Naive thymus-derived CD8-positive, alpha-beta T cell (primary cell): ENCODE measurements at regions not wholly inside any gene's neighbourhood (a gene's known extent, or its start where the extent isn't known, plus 50 kb on each side); places are given as distances from the start of the nearest gene placed in this dataset.
A peak's percentile ranks its signal among the peaks of the same experiment; 100 is the strongest.
"Not testable (repeated sequence)": the region's sequence is repeated elsewhere in the genome, so short reads cannot be mapped to it uniquely, and the experiment has no call there.

Experiments
- ATAC-seq, 2 donors: fragments of 150-1000 bp; cut with Tn5 transposase in 1 of 2; sonication (Bioruptor Pico), chemical (Tn5 transposase) in 1 of 2; 1 replicate in 1 of 2; 2 replicates in 1 of 2; pipeline ENCODE4 v1.10.0; 2021; ENCODE audit warnings: mild to moderate bottlenecking in 2 of 2, moderate library complexity in 2 of 2
- POLR2A ChIA-PET: fragments of 350-600 bp; sonication (Branson Sonifier 250); formaldehyde crosslinking; loops from one replicate; lab custom pipeline; 2021; ENCODE audit warnings: antibody characterized with exemption; lab: Charles Lee
- DNase-seq, 10 donors: peaks; one replicate each; pipeline versions ENCODE4 v3.0.0 to v3.0.0-alpha.2; 2020 to 2022
- H3K27ac Mint-ChIP-seq, 10 donors: one replicate each; pipeline ENCODE4 v1.8.0; 2020 to 2022; ENCODE audit warnings: mild to moderate bottlenecking in 10 of 10, mixed read lengths in 10 of 10, moderate library complexity in 4 of 10, inconsistent platforms in 1 of 10
- H3K27me3 Mint-ChIP-seq, 5 donors: one replicate each; pipeline ENCODE4 v1.8.0; 2021 to 2022; ENCODE audit warnings: mixed read lengths in 5 of 5
- H3K36me3 Mint-ChIP-seq, 3 donors: one replicate each; pipeline ENCODE4 v1.8.0; 2020 to 2022; ENCODE audit warnings: mixed read lengths in 3 of 3, mild to moderate bottlenecking in 2 of 3, inconsistent platforms in 1 of 3
- H3K4me1 Mint-ChIP-seq, 4 donors: one replicate each; pipeline ENCODE4 v1.8.0; 2021 to 2022; ENCODE audit warnings: mixed read lengths in 4 of 4
- H3K4me3 Mint-ChIP-seq, 10 donors: one replicate each; pipeline ENCODE4 v1.8.0; 2020 to 2022; ENCODE audit warnings: mild to moderate bottlenecking in 10 of 10, mixed read lengths in 10 of 10, moderate library complexity in 6 of 10, inconsistent platforms in 1 of 10
- H3K9me3 Mint-ChIP-seq, 9 donors: one replicate each; pipeline ENCODE4 v1.8.0; 2020 to 2022; ENCODE audit warnings: mixed read lengths in 9 of 9, mild to moderate bottlenecking in 3 of 9, inconsistent platforms in 1 of 9, moderate library complexity in 1 of 9

DNA sequence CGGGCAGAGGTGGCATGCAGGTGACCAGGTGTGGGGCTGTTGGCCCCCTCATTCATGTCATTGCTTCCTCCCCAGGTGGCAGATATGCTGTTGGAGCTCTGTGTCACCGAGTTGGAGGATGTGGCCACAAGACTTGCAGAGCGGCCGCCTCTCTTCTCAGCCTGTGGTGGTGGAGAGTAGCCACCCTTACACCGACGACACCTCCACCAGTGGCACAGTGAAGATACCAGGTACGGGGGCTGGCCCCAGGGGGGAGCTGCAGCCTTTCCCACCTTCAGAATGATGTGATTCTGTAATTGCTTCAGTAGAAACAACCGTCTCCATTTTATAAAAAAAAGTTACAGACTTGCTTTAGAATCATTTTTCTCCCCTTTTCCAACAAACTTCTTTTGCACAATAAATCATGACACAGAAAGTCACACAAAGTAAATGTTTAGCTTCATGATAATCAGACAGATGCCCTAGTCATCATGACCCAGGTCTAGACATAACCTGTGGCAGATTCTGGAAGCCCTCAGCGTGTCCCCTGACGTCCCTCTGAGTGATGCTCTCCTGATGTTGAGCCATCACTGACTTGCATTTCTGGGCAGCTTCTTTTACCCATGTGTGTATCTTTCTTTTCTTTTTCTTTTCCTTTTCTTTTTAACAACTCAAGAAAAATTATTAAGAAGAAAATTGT, 76.0 kb upstream of the FAN1 start:
- DNase-seq (no peak), ATAC-seq (peak; percentile 36 to 52)
- Mint-ChIP-seq H3K36me3 (peaks cover 0 to 32% (median 8%) of the 10 kb centered on the region in 3 donors), H3K4me3 (peak overlapping the region in 4 of 10 donors; percentile 5 to 50 (median 40)), H3K27ac (peak overlapping the region in 6 of 10 donors; percentile 14 to 81 (median 34)), H3K4me1 (peaks cover 6 to 56% (median 21%) of the 10 kb centered on the region in 4 donors), H3K9me3 (no peaks in the 10 kb centered on the region), H3K27me3 (no peaks in the 10 kb centered on the region)
- POLR2A ChIA-PET: interaction anchor here (0.7 kb wide), 1 partner anchor 387 kb away, joined by 3 read pairs; no protein-coding TSS in a partner anchor

DNA sequence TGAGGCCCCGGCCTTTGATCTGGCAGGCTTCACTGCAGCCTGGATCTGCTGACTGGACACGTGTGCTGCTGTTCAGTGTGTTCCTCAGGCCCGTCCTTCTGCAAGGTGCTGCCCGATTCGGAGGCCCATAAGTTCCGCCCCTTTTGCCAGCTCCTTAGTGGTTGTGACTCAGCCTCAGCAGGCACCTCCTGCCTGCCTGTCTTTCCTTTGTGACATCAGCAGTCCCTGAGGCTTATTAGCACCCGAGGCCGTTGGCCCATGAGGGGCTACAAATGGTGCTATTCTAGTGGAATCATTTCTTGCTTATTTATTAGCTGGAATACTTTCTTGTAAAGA, 75.4 kb upstream of the FAN1 start:
- peak overlapping the region in 1 of 10 donors; percentile 14 for H3K27ac Mint-ChIP-seq
- H3K4me1 Mint-ChIP-seq: peaks cover 9 to 57% (median 24%) of the 10 kb centered on the region in 4 donors

DNA sequence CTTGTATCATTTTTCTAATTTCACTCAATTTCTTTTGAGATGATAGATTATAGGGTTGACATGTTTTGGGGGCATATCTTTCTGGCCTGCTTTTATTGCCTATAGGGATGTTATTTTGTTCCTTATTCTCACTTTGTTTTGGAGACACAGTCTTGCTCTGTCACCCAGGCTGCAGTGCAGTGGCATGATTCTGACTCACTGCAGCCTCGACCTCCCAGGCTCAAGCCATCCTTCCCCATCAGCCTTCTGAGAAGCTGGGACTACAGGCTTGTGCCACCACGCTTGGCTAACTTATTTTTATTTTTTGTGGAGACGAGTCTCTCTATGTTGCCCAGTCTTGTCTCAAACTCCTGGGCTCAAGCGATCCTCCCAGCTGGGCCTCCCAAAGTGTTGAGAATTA, 72.8 kb upstream of the FAN1 start:
- DNase-seq (no peak), ATAC-seq (no peak)
- Mint-ChIP-seq H3K9me3 (no peaks in the 10 kb centered on the region), H3K4me3 (no peak overlapping the region), H3K27ac (peak overlapping the region in 4 of 10 donors; percentile 2 to 74 (median 21)), H3K27me3 (no peaks in the 10 kb centered on the region), H3K36me3 (peaks cover 0 to 41% (median 17%) of the 10 kb centered on the region in 3 donors), H3K4me1 (peaks cover 14 to 50% (median 30%) of the 10 kb centered on the region in 4 donors)
- POLR2A ChIA-PET: no interaction called here

More for the DNA sequence above, 75.4 kb upstream of the FAN1 start:
- Mint-ChIP-seq H3K4me3 (peak overlapping the region in 3 of 10 donors; percentile 5 to 50 (median 39)), H3K36me3 (peaks cover 0 to 32% (median 8%) of the 10 kb centered on the region in 3 donors)
- H3K9me3 Mint-ChIP-seq, POLR2A ChIA-PET, ATAC-seq, H3K27me3 Mint-ChIP-seq, DNase-seq: not testable (repeated sequence)

DNA sequence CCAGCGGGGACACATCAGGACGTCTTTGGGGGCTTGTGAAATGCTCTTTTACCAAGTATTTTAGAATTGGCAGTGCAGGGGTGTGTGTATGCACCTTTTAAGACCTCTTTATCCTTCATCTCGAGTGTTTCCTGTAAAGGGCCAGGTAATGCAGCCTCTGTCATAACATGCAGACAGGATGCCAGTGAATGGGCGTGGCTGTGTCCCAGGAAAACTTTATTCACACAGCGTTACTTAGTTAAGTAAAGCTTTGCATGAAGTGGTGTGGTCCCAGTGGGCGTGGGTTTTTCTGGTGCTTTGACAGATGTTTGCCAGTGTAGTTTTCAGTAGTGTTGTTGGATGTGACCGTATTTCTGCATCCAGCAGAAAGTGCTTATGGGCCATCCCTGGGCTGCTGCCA, 70.3 kb upstream of the FAN1 start:
- peak in 1 of 2 donors; percentile 45 for ATAC-seq
- POLR2A ChIA-PET, H3K9me3 Mint-ChIP-seq, H3K27me3 Mint-ChIP-seq: not testable (repeated sequence)
- Mint-ChIP-seq H3K36me3 (peaks cover 0 to 35% (median 17%) of the 10 kb centered on the region in 3 donors), H3K27ac (peak overlapping the region in 8 of 10 donors; percentile 26 to 91 (median 64)), H3K4me1 (peaks cover 14 to 41% (median 24%) of the 10 kb centered on the region in 4 donors), H3K4me3 (peak overlapping the region in 3 of 10 donors; percentile 13 to 23 (median 22))
- DNase-seq: peak in 1 of 10 donors; percentile 16

DNA sequence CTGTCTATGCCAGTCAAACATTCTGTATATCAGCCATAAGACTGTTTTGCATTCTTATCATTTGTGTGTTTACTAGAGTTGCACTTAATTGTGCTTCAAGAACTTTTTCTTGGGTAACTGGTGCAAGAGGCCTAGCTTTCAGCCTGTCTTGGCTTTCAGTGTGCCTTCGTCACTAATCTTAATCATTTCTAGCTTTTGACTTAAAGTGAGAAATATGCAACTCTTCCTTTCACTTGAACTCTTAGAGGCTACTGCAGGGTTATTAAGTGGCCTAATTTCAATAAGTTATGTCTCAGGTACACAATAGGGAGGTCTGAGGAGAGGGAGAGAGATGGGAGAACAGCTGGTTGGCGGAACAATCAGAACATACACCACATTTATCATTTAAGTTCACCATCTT, 62.1 kb upstream of the FAN1 start:
- POLR2A ChIA-PET, H3K9me3 Mint-ChIP-seq, H3K27me3 Mint-ChIP-seq: not testable (repeated sequence)
- H3K36me3 Mint-ChIP-seq: peaks cover 0 to 26% (median 16%) of the 10 kb centered on the region in 3 donors
- ATAC-seq (peak in 1 of 2 donors; percentile 39), DNase-seq (peak in 1 of 10 donors; percentile 22)
- peaks cover 19 to 50% (median 38%) of the 10 kb centered on the region in 4 donors for H3K4me1 Mint-ChIP-seq
- H3K27ac Mint-ChIP-seq: peak overlapping the region; percentile 47 to 94 (median 88)
- peak overlapping the region in 9 of 10 donors; percentile 10 to 66 (median 51) for H3K4me3 Mint-ChIP-seq

DNA sequence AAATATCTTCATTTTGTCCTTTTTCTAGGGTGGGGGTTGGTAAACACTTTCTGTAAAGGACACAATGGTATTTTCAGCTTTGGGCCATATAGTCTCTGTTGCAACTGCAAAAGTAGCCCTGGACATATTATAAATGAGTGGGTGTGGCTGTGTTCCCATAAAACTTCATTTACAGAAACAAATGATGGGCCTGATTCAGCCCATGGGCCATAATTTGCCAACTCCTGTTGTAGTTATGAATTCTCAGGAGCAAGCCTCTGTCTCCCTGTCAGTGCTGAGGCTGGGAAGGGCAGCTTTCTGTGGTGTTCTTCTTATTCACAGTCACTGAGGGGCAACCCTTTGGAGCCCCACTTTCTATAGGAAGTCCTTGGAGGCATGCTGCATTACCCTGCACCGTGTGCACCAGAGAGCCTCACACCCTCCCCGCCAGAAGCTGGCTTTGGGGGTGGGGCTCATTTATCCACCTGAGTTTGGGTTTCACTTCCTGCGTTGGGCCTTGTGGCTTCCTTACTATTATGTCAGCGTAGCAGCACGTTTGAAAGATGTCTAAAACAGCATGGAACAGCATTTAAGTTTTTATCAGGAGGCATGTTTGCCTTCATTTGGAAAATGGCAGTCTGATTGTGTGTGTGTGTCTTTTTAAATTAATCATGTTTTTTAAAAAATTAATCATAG, 60.8 kb upstream of the FAN1 start:
- Mint-ChIP-seq H3K4me3 (peak overlapping the region in 9 of 10 donors; percentile 20 to 66 (median 55)), H3K36me3 (peaks cover 0 to 21% (median 12%) of the 10 kb centered on the region in 3 donors), H3K27ac (peak overlapping the region; percentile 41 to 94 (median 88)), H3K4me1 (peaks cover 19 to 52% (median 41%) of the 10 kb centered on the region in 4 donors)
- not testable (repeated sequence) for H3K27me3 Mint-ChIP-seq, H3K9me3 Mint-ChIP-seq
- DNase-seq (peak in 9 of 10 donors; percentile 15 to 72 (median 33)), ATAC-seq (peak; percentile 96 to 98)
- POLR2A ChIA-PET: interaction anchor here (0.7 kb wide), 1 partner anchor 61 kb away, joined by 3 read pairs; no protein-coding TSS in a partner anchor

DNA sequence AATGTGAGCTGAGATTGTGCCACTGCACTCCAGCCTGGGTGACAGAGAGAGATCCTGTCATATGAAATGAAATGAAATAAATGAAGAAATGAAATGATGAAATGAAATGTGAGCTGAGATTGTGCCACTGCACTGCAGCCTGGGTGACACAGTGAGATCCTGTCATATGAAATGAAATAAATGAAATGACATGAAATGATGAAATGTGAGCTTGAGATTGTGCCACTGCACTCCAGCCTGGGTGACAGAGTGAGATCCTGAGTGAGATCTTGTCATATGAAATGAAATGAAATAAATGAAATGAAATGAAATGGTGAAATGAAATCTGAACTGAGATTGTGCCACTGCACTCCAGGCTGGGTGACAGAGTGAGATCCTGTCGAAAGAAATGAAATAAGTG, 58.2 kb upstream of the FAN1 start:
- ATAC-seq, H3K27me3 Mint-ChIP-seq, POLR2A ChIA-PET, H3K9me3 Mint-ChIP-seq, H3K4me3 Mint-ChIP-seq, DNase-seq: not testable (repeated sequence)
- H3K4me1 Mint-ChIP-seq: peaks cover 17 to 52% (median 38%) of the 10 kb centered on the region in 4 donors
- H3K36me3 Mint-ChIP-seq: peaks cover 0 to 15% (median 0%) of the 10 kb centered on the region in 3 donors
- peak overlapping the region in 5 of 10 donors; percentile 15 to 68 (median 43) for H3K27ac Mint-ChIP-seq
